Fibroblast of lung (primary cell): ENCODE measurements at regions not wholly inside any gene's neighbourhood (a gene's known extent, or its start where the extent isn't known, plus 50 kb on each side); places are given as distances from the start of the nearest gene placed in this dataset.

ENCODE experiments used
- EZH2 ChIP-seq: IDR thresholded peaks from 2 replicates; pipeline ENCODE4 v1.5.1; 2012; ENCODE audit warnings: low read length, control low read depth, mild to moderate bottlenecking; ENCODE audit errors: missing control alignments
- TF ChIP-seq, protein P1 (sequence below), 2 donors: IDR thresholded peaks in 1 of 2; conservative IDR thresholded peaks in 1 of 2; 1 replicate in 1 of 2; 2 replicates in 1 of 2; pipeline ENCODE4 v1.5.1; 2011 to 2012; ENCODE audit warnings: low read length in 2 of 2, control low read depth in 1 of 2, inconsistent platforms in 1 of 2, low read depth in 1 of 2, mild to moderate bottlenecking in 1 of 2

- TF ChIP-seq, protein P1, sequence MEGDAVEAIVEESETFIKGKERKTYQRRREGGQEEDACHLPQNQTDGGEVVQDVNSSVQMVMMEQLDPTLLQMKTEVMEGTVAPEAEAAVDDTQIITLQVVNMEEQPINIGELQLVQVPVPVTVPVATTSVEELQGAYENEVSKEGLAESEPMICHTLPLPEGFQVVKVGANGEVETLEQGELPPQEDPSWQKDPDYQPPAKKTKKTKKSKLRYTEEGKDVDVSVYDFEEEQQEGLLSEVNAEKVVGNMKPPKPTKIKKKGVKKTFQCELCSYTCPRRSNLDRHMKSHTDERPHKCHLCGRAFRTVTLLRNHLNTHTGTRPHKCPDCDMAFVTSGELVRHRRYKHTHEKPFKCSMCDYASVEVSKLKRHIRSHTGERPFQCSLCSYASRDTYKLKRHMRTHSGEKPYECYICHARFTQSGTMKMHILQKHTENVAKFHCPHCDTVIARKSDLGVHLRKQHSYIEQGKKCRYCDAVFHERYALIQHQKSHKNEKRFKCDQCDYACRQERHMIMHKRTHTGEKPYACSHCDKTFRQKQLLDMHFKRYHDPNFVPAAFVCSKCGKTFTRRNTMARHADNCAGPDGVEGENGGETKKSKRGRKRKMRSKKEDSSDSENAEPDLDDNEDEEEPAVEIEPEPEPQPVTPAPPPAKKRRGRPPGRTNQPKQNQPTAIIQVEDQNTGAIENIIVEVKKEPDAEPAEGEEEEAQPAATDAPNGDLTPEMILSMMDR (conservative IDR thresholded peaks at IDR 0.05 in 1 of 2, IDR thresholded peaks at IDR 0.05 in 1 of 2; ENCODE audit: low read depth in 1 of 2, low read length in 2 of 2) = no peak
- TF ChIP-seq EZH2 = no peak
Measured at GRCh38 chr11:101686514-101686913, 102.7 kb upstream of the TRPC6 start.
